ENCODE measurements at regions not wholly inside any gene's neighbourhood (a gene's known extent, or its start where the extent isn't known, plus 50 kb on each side); places are given as distances from the start of the nearest gene placed in this dataset.

DNA sequence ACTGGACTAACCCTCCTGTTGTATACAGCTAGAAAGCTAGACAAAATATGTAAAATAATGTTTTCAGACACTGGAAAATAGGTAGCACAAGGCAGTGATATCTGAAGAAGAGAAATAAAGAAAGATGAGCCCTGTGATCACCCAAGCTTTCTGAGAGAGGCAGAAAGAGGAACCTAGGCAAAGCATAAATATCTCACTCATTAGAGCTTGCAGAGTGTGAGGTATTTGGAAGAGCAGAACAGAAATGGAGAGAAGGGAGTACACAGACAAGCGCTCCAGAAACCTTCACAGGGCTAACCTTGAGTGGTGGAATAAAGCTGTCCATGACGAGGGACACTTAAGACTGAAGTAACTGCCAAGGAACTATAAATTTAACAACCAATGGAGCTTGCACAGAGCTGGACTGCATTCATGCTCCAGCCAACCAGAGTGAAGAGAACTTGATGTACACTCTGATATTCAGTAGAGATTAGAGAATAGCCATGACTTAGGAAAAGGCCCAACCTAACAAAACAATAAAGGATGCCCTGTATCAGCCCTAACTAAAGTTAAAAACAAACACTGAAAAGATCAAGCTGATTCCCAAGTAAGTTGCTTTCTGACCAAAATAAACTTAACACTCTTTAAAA lies 280.9 kb upstream of the STXBP5 start:
- no peak for TF ChIP-seq MAFK (conservative IDR thresholded peaks at IDR 0.05 in 1 of 2, IDR thresholded peaks at IDR 0.05 in 1 of 2; ENCODE audit: low read length in 2 of 2)
- no peak for TF ChIP-seq KDM4B (CRISPR knock-in tag; IDR thresholded peaks at IDR 0.05)
- TF ChIP-seq, protein P1, sequence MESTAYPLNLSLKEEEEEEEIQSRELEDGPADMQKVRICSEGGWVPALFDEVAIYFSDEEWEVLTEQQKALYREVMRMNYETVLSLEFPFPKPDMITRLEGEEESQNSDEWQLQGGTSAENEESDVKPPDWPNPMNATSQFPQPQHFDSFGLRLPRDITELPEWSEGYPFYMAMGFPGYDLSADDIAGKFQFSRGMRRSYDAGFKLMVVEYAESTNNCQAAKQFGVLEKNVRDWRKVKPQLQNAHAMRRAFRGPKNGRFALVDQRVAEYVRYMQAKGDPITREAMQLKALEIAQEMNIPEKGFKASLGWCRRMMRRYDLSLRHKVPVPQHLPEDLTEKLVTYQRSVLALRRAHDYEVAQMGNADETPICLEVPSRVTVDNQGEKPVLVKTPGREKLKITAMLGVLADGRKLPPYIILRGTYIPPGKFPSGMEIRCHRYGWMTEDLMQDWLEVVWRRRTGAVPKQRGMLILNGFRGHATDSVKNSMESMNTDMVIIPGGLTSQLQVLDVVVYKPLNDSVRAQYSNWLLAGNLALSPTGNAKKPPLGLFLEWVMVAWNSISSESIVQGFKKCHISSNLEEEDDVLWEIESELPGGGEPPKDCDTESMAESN (CRISPR knock-in tag; conservative IDR thresholded peaks at IDR 0.05) = no peak
- no peak for TF ChIP-seq ZSCAN30 (CRISPR knock-in tag; IDR thresholded peaks at IDR 0.05)
- no peak for TF ChIP-seq CTCF (CRISPR knock-in tag; IDR thresholded peaks at IDR 0.05)
- TF ChIP-seq HHEX (CRISPR knock-in tag; IDR thresholded peaks at IDR 0.05) = no peak
- TF ChIP-seq AGO2 (optimal IDR thresholded peaks at IDR 0.05; ENCODE audit: low read depth, low read length) = no peak
- TF ChIP-seq SMAD1 (CRISPR knock-in tag; IDR thresholded peaks at IDR 0.05; ENCODE audit: borderline replicate concordance, low read depth) = no peak
- TF ChIP-seq ZKSCAN1 (IDR thresholded peaks at IDR 0.05; ENCODE audit: low read length) = no peak
